ENCODE measurements at regions not wholly inside any gene's neighbourhood (a gene's known extent, or its start where the extent isn't known, plus 50 kb on each side); places are given as distances from the start of the nearest gene placed in this dataset.

- no peak for DNase-seq (ENCODE audit: low spot score)
These were observed 140.9 kb downstream of the ZFP36L2 start for GRCh38 chr2:43085505-43085904.

DNA sequence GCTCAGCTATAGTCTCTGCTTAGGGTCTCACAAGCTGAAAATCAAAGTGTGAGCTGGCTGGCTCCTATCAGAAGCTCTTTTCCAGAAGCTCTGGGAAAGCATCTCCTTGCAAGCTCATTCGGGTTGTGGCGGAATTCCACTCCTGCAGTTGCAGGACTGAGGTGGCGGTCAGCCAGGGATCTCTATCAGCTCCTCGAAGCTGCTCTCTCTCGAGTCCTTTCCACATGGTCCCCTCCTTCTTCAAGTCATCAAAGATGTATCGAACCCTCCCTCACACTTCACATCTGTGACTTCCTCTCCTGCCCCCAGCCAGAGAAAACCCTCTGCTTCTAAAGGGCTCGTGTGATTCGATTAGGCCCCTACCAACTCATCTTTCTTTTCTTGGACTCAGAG lies 141.7 kb downstream of the ZFP36L2 start:
- DNase-seq (ENCODE audit: low spot score), result no peak

- DNase-seq (ENCODE audit: low spot score), result no peak
These were observed 142.4 kb downstream of the ZFP36L2 start for GRCh38 chr2:43083710-43084698.

GRCh38 chr2:43082903-43083677 lies 143.3 kb downstream of the ZFP36L2 start:
- DNase-seq (ENCODE audit: low spot score), result no peak

GRCh38 chr2:43082111-43082894 lies 144.1 kb downstream of the ZFP36L2 start:
- DNase-seq (ENCODE audit: low spot score), result no peak

- DNase-seq (ENCODE audit: low spot score), result no peak
These were observed 145.2 kb downstream of the ZFP36L2 start for GRCh38 chr2:43081131-43081765.

- no peak for DNase-seq (ENCODE audit: low spot score)
These were observed 145.8 kb downstream of the ZFP36L2 start for GRCh38 chr2:43080571-43081021.

- DNase-seq (ENCODE audit: low spot score), result no peak
These were observed 147.3 kb downstream of the ZFP36L2 start for GRCh38 chr2:43078781-43079755.

GRCh38 chr2:43078301-43078700 lies 148.1 kb downstream of the ZFP36L2 start:
- DNase-seq (ENCODE audit: low spot score), result no peak

DNA sequence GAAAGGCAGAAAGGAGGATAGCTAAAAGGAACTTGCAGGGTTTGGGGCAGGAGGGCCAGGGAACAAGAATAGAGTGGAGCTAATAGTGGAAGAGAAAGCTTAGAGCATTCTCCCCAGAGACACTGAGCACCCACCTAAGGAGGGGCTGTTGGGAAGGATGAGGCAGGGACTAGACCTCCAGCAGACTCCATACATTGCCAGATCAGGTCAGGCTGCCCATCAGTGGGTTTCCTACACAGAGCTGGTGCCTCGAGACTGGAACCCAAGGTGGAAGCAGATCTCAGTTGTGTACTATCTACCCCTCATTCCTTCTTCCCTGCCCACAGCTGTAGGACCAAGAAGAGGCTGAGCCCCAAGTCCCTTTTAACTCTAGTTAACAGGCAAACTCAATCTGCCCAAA lies 148.5 kb downstream of the ZFP36L2 start:
- DNase-seq (ENCODE audit: low spot score), result no peak

- DNase-seq (ENCODE audit: low spot score), result no peak
These were observed 149.7 kb downstream of the ZFP36L2 start for GRCh38 chr2:43076676-43077075.

DNA sequence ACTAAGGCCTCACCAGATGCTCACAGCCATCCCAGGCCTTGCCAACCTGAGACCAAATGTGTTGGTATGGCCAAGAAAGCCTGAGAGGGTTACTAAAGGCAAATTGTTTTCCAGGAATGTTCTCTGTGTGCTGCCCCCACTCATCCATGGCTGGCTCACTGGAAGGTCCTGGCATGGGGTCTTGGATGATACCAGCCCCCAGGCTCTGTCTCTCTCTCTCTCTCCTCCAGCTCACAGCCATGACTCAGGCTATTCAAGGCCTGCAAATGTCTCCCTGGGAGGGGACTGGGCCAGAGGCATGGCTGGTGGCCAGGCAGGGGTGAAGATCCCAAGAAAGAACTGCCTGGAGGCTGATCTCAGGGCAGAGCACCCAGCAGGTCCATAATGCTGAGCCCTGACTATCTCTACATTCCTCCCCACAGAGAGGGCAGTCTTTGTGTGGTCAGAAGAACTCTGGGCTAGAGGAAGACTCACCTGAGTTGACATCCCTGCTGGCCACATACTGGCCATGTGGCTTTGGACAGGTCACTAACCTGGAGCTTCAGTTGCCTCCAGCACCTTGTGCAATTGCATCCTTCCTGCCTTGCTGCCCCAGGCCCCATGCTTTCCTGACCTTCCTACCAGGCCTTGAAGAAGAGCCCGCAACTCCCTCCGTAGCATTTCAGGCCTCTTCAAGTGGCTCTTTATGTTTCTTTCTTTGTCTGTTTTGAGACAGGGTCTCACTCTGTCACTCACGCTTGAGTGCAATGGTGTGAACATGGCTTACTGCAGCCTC lies 150.4 kb downstream of the ZFP36L2 start:
- DNase-seq (ENCODE audit: low spot score), result no peak

GRCh38 chr2:43075054-43075593 lies 151.3 kb downstream of the ZFP36L2 start:
- DNase-seq (ENCODE audit: low spot score), result no peak

DNA sequence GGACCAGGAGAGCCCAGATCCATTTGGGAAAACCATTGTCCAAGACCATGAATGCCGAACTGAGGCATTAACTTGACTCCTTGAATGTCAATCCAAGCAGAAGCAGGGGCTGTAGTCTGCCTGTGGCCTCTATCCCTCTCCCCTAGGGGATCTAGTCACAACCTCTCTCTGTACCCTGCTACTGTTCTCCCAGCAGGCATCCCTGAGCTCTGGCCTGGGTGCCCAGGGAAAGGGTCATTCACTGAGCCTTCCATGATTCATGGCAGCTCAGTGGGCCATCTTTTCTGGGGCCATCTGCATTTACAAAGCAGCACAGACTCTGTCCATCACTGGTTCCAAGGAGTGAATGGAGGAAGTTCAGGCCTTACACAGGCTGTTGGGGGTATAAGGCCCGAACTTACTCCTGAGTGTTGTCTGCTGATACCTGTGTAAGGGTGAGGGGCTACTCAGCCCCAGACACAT lies 151.8 kb downstream of the ZFP36L2 start:
- no peak for DNase-seq (ENCODE audit: low spot score)

DNA sequence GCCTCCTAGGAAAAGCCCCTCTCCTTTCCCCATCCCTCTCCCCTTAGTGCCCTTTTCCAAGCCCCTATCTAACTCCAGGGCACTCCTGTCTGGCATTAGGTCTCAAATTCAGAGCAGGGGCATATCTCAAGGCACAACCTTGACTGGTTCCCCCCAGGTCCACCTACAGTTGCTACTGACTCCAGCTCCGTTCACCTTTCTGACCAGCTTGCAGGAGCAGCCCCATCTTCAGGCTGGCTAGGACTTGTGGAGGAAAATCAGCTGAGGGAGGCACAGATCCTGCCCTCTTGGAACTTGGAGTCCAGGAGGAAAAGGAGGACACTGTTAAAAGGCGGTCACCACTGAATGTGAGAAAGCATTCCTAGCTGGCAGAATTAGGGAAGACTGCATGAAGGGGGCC lies 152.4 kb downstream of the ZFP36L2 start:
- no peak for DNase-seq (ENCODE audit: low spot score)

- DNase-seq (ENCODE audit: low spot score), result no peak
These were observed 153.0 kb downstream of the ZFP36L2 start for GRCh38 chr2:43073401-43073825.

GRCh38 chr2:43071599-43072550 lies 154.5 kb downstream of the ZFP36L2 start:
- no peak for DNase-seq (ENCODE audit: low spot score)
